ENCODE measurements at regions not wholly inside any gene's neighbourhood (a gene's known extent, or its start where the extent isn't known, plus 50 kb on each side); places are given as distances from the start of the nearest gene placed in this dataset.

DNA sequence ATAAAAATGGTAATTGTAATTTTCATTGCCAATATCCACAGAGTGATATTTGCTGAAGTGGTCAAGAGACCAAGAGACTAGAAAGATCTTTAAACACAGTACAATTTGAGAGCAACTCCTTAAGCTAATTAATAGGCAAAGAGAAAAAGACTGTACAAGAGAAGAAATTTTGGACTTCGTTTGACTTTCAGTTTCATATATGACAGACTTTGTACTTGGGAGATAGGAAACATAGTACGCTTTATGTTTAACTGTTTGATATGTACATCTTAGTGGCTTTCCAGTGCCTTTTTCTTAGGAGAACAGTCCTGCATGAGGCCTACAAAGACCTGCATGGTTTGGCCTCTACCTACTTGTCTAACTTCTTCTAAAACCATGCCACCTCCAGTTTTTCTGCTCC lies 1118.1 kb downstream of the TRHDE start:
- no peaks in the 10 kb centered on the region for H3K9me3 ChIP-seq (ENCODE audit: low read depth, low read length, poor library complexity, severe bottlenecking)
- no peaks in the 10 kb centered on the region for H3K36me3 ChIP-seq (ENCODE audit: insufficient read depth, low read length, poor library complexity, severe bottlenecking)
- BruUV-seq (replicated peaks): no TSS peak
- POLR2A ChIA-PET (ENCODE audit: low non-redundant PET): no interaction called here
- DNase-seq (ENCODE audit: low spot score): no peak
- H3K4me3 ChIP-seq (ENCODE audit: low read depth, low read length, poor library complexity, severe bottlenecking): no peak overlapping the region
- CTCF ChIA-PET: no interaction called here
- intact Hi-C loops (cut with micrococcal nuclease; ENCODE audit: unreplicated experiment): no loop called here
- H3K27ac ChIP-seq (ENCODE audit: low read depth, low read length, poor library complexity, severe bottlenecking): no peak overlapping the region
- no peaks in the 10 kb centered on the region for H3K27me3 ChIP-seq (replicated peaks; ENCODE audit: insufficient read depth, low read depth, low read length, poor library complexity)
- H3K4me1 ChIP-seq (ENCODE audit: insufficient read depth, low read length, poor library complexity, severe bottlenecking): no peaks in the 10 kb centered on the region
- no peak for TF ChIP-seq EZH2 (IDR thresholded peaks at IDR 0.05; ENCODE audit: borderline replicate concordance, low read depth, low read length, poor library complexity, severe bottlenecking)
- TF ChIP-seq, protein P1, sequence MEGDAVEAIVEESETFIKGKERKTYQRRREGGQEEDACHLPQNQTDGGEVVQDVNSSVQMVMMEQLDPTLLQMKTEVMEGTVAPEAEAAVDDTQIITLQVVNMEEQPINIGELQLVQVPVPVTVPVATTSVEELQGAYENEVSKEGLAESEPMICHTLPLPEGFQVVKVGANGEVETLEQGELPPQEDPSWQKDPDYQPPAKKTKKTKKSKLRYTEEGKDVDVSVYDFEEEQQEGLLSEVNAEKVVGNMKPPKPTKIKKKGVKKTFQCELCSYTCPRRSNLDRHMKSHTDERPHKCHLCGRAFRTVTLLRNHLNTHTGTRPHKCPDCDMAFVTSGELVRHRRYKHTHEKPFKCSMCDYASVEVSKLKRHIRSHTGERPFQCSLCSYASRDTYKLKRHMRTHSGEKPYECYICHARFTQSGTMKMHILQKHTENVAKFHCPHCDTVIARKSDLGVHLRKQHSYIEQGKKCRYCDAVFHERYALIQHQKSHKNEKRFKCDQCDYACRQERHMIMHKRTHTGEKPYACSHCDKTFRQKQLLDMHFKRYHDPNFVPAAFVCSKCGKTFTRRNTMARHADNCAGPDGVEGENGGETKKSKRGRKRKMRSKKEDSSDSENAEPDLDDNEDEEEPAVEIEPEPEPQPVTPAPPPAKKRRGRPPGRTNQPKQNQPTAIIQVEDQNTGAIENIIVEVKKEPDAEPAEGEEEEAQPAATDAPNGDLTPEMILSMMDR (conservative IDR thresholded peaks at IDR 0.05; ENCODE audit: low read depth, low read length): no peak

DNA sequence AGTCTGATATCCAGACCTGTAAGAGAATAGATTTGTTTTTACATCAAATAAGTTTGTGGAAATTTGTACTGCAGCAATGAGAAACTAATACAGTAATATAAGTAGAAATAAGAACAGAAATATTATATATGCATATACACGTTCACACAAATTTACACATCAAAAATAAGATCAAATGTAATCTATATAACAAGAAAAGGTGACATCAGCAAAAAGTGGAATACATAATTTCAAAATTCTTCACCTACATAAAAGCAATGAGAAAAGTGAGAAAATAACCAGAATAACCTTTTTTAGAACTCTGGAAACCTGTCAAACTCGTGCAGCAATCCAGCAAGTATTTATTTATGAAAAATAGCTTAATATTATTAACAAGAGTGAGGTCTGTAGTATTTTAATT lies 1124.6 kb upstream of the ATXN7L3B start:
- Histone ChIP-seq H3K27me3 (replicated peaks; ENCODE audit: insufficient read depth, low read depth, low read length, poor library complexity) (no peaks in the 10 kb centered on the region), H3K36me3 (ENCODE audit: insufficient read depth, low read length, poor library complexity, severe bottlenecking) (no peaks in the 10 kb centered on the region), H3K4me1 (ENCODE audit: insufficient read depth, low read length, poor library complexity, severe bottlenecking) (no peaks in the 10 kb centered on the region), H3K4me3 (ENCODE audit: low read depth, low read length, poor library complexity, severe bottlenecking) (no peak overlapping the region), H3K27ac (ENCODE audit: low read depth, low read length, poor library complexity, severe bottlenecking) (no peak overlapping the region), H3K9me3 (ENCODE audit: low read depth, low read length, poor library complexity, severe bottlenecking) (peaks cover 20% of the 10 kb centered on the region)
- no peak for DNase-seq (ENCODE audit: low spot score)
- ChIA-PET POLR2A (ENCODE audit: low non-redundant PET) (no interaction called here), CTCF (no interaction called here)
- intact Hi-C loops (cut with micrococcal nuclease; ENCODE audit: unreplicated experiment): no loop called here
- TF ChIP-seq, protein P1 (conservative IDR thresholded peaks at IDR 0.05; ENCODE audit: low read depth, low read length): no peak
- TF ChIP-seq EZH2 (IDR thresholded peaks at IDR 0.05; ENCODE audit: borderline replicate concordance, low read depth, low read length, poor library complexity, severe bottlenecking): no peak
- BruUV-seq (replicated peaks): no TSS peak

DNA sequence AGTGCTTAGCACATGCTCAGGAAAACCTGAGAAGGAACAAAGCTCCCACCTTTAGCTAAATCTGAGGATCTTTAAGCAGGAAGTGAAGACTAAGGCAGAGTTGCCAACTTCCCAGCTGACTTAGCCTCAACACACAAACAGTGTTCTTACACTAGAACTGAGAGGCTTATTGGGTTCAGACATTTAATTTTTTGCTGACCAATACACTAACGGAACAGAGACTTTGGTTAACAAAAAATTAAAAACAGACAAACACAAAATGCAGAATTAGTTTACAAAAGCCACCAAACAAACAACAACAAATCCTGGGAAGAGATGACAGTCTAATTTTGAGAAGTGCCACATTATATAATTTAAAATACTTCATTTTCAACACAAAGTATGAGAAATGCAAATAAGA lies 1123.7 kb upstream of the ATXN7L3B start:
- intact Hi-C loops (cut with micrococcal nuclease; ENCODE audit: unreplicated experiment): no loop called here
- DNase-seq (ENCODE audit: low spot score): no peak
- TF ChIP-seq EZH2 (IDR thresholded peaks at IDR 0.05; ENCODE audit: borderline replicate concordance, low read depth, low read length, poor library complexity, severe bottlenecking): no peak
- TF ChIP-seq, protein P1 (conservative IDR thresholded peaks at IDR 0.05; ENCODE audit: low read depth, low read length): no peak
- CTCF ChIA-PET: no interaction called here
- Histone ChIP-seq H3K27me3 (replicated peaks; ENCODE audit: insufficient read depth, low read depth, low read length, poor library complexity) (no peaks in the 10 kb centered on the region), H3K36me3 (ENCODE audit: insufficient read depth, low read length, poor library complexity, severe bottlenecking) (no peaks in the 10 kb centered on the region), H3K4me1 (ENCODE audit: insufficient read depth, low read length, poor library complexity, severe bottlenecking) (no peaks in the 10 kb centered on the region), H3K27ac (ENCODE audit: low read depth, low read length, poor library complexity, severe bottlenecking) (no peak overlapping the region), H3K9me3 (ENCODE audit: low read depth, low read length, poor library complexity, severe bottlenecking) (peaks cover 20% of the 10 kb centered on the region), H3K4me3 (ENCODE audit: low read depth, low read length, poor library complexity, severe bottlenecking) (no peak overlapping the region)
- no TSS peak for BruUV-seq (replicated peaks)
- POLR2A ChIA-PET (ENCODE audit: low non-redundant PET): no interaction called here

Data from A673 (cell line).